ENCODE measurements at regions not wholly inside any gene's neighbourhood (a gene's known extent, or its start where the extent isn't known, plus 50 kb on each side); places are given as distances from the start of the nearest gene placed in this dataset.

DNA sequence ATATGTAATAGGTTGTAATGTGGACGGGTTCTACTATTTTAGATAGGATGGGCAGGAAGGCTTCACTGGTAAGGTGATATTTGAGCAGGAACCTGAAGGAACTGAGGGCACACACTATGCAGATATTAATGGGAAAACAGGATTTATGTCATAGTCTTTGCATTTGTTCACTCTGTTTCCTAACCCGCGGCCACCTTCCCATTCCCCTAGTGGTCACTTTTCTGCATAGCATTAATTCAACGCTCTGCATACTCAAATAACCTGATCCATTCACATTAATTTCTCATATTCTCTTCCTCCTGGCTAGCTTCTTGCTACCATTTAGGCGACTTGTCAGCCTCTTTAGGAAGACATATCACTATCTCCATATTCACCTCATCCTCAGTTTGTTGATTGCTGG, 61.5 kb downstream of the GSPT2 start (continued):
- TF ChIP-seq, protein P1, sequence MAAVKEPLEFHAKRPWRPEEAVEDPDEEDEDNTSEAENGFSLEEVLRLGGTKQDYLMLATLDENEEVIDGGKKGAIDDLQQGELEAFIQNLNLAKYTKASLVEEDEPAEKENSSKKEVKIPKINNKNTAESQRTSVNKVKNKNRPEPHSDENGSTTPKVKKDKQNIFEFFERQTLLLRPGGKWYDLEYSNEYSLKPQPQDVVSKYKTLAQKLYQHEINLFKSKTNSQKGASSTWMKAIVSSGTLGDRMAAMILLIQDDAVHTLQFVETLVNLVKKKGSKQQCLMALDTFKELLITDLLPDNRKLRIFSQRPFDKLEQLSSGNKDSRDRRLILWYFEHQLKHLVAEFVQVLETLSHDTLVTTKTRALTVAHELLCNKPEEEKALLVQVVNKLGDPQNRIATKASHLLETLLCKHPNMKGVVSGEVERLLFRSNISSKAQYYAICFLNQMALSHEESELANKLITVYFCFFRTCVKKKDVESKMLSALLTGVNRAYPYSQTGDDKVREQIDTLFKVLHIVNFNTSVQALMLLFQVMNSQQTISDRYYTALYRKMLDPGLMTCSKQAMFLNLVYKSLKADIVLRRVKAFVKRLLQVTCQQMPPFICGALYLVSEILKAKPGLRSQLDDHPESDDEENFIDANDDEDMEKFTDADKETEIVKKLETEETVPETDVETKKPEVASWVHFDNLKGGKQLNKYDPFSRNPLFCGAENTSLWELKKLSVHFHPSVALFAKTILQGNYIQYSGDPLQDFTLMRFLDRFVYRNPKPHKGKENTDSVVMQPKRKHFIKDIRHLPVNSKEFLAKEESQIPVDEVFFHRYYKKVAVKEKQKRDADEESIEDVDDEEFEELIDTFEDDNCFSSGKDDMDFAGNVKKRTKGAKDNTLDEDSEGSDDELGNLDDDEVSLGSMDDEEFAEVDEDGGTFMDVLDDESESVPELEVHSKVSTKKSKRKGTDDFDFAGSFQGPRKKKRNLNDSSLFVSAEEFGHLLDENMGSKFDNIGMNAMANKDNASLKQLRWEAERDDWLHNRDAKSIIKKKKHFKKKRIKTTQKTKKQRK (IDR thresholded peaks at IDR 0.05; ENCODE audit: low read length), result no peak
- TF ChIP-seq ZNF326 (CRISPR knock-in tag; IDR thresholded peaks at IDR 0.05; ENCODE audit: borderline replicate concordance), result no peak
- TF ChIP-seq ZBTB7B (CRISPR knock-in tag; IDR thresholded peaks at IDR 0.05), result no peak
- no peak for TF ChIP-seq PHF5A (CRISPR knock-in tag; IDR thresholded peaks at IDR 0.05; ENCODE audit: low read depth, unreplicated experiment)
- no peak for TF ChIP-seq NCOA1 (CRISPR knock-in tag; IDR thresholded peaks at IDR 0.05)
- no peak for TF ChIP-seq SP140L (CRISPR knock-in tag; IDR thresholded peaks at IDR 0.05; ENCODE audit: borderline replicate concordance)
- no peak for TF ChIP-seq ZNF567 (CRISPR knock-in tag; IDR thresholded peaks at IDR 0.05; ENCODE audit: borderline replicate concordance)
- no peak for TF ChIP-seq FOXP1 (IDR thresholded peaks at IDR 0.05)
- TF ChIP-seq FOXP1 (CRISPR knock-in tag; IDR thresholded peaks at IDR 0.05), result no peak

DNA sequence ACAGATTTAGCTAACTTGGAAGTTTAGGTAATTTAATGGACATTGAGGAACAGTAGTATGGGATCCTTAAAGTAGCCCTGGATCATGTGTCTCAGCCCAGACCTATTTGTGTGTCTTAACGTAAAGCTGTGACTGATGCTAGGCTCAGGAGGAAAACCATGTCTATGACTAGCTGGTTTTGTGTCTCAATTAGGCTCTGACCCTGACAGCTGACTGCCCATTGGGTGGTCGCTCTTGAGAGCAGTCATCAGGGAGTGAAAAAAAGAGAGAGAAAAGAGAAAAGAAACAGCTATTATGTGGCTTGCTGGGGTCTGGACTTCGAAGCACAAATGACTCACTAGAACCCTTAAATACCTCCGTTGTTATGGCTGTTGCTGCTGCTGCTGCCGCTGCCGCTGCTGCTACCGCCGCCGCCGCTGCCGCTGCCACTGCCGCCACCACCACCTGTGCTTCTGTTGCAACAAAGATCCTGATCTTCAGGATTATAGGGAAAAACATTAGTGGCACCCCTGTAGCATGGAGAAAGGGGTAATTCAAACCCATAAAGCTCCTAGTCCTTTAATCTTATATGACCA, 70.7 kb downstream of the GSPT2 start:
- no peak overlapping the region for H3K9ac ChIP-seq (ENCODE audit: insufficient read depth, low read depth, low read length)
- no peaks in the 10 kb centered on the region for H3K4me1 ChIP-seq (ENCODE audit: insufficient read depth, low read length)
- no peak overlapping the region for H3K4me2 ChIP-seq (ENCODE audit: low read depth, low read length)
- H3K4me3 ChIP-seq (replicated peaks in 1 of 3; ENCODE audit: insufficient read depth in 1 of 3, low read depth in 2 of 3, low read length in 3 of 3), result no peak overlapping the region
- in situ Hi-C loops (cut with HindIII; ENCODE audit: extremely low pct_ligation_motif_present, low pct_unique_long_range_greater_than_20kb) (no loop called here), intact Hi-C loops (cut with micrococcal nuclease; ENCODE audit: unreplicated experiment) (no loop called here)
- no peaks in the 10 kb centered on the region for H3K36me3 ChIP-seq (replicated peaks in 1 of 2; ENCODE audit: control insufficient read depth in 1 of 2, insufficient read depth in 2 of 2, low read length in 2 of 2)
- ATAC-seq (no peak), DNase-seq (ENCODE audit: low spot score) (no peak), FAIRE-seq (no peak)
- H4K20me1 ChIP-seq (ENCODE audit: insufficient read depth, low read length), result no peaks in the 10 kb centered on the region
- WGBS (ENCODE audit: low lambda C conversion rate), result 63% methylated on average over 3 of the region's 12 CpGs
- no peak overlapping the region for H3K27ac ChIP-seq (ENCODE audit: extremely low read length, insufficient read depth, low read length)
- ChIA-PET POLR2A (no interaction called here), CTCF (ENCODE audit: low intra/inter-chr PET ratio, low total read pairs) (no interaction called here)
- H3K79me2 ChIP-seq (ENCODE audit: insufficient read depth, low read length), result no peaks in the 10 kb centered on the region
- H2AFZ ChIP-seq (ENCODE audit: low read length), result no peak overlapping the region
- no peaks in the 10 kb centered on the region for H3K9me3 ChIP-seq (ENCODE audit: low read length)
- BruUV-seq (replicated peaks), result no TSS peak
- no peaks in the 10 kb centered on the region for H3K27me3 ChIP-seq (ENCODE audit: control insufficient read depth in 1 of 2, insufficient read depth in 2 of 2, low read length in 2 of 2)
- no peak for TF ChIP-seq MATR3 (CRISPR knock-in tag; IDR thresholded peaks at IDR 0.05)
- TF ChIP-seq, protein P2, sequence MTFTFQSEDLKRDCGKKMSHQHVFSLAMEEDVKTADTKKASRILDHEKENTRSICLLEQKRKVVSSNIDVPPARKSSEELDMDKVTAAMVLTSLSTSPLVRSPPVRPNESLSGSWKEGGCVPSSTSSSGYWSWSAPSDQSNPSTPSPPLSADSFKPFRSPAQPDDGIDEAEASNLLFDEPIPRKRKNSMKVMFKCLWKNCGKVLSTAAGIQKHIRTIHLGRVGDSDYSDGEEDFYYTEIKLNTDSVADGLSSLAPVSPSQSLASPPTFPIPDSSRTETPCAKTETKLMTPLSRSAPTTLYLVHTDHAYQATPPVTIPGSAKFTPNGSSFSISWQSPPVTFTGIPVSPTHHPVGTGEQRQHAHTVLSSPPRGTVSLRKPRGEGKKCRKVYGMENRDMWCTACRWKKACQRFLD (CRISPR knock-in tag; IDR thresholded peaks at IDR 0.05; ENCODE audit: borderline replicate concordance), result no peak
- no peak for TF ChIP-seq ZNF431 (CRISPR knock-in tag; IDR thresholded peaks at IDR 0.05; ENCODE audit: borderline replicate concordance, low read depth)
- TF ChIP-seq ZNF652 (CRISPR knock-in tag; IDR thresholded peaks at IDR 0.05; ENCODE audit: borderline replicate concordance, low read depth), result no peak
- TF ChIP-seq, protein P3, sequence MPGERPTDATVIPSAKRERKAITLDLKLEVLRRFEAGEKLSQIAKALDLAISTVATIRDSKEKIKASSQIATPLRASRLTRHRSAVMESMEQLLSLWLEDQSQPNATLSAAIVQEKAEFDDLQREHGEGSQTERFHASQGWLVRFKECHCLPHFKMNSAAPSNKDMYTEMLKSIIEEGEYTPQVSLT (CRISPR knock-in tag; IDR thresholded peaks at IDR 0.05; ENCODE audit: borderline replicate concordance, low read depth), result no peak
- TF ChIP-seq, protein P4, sequence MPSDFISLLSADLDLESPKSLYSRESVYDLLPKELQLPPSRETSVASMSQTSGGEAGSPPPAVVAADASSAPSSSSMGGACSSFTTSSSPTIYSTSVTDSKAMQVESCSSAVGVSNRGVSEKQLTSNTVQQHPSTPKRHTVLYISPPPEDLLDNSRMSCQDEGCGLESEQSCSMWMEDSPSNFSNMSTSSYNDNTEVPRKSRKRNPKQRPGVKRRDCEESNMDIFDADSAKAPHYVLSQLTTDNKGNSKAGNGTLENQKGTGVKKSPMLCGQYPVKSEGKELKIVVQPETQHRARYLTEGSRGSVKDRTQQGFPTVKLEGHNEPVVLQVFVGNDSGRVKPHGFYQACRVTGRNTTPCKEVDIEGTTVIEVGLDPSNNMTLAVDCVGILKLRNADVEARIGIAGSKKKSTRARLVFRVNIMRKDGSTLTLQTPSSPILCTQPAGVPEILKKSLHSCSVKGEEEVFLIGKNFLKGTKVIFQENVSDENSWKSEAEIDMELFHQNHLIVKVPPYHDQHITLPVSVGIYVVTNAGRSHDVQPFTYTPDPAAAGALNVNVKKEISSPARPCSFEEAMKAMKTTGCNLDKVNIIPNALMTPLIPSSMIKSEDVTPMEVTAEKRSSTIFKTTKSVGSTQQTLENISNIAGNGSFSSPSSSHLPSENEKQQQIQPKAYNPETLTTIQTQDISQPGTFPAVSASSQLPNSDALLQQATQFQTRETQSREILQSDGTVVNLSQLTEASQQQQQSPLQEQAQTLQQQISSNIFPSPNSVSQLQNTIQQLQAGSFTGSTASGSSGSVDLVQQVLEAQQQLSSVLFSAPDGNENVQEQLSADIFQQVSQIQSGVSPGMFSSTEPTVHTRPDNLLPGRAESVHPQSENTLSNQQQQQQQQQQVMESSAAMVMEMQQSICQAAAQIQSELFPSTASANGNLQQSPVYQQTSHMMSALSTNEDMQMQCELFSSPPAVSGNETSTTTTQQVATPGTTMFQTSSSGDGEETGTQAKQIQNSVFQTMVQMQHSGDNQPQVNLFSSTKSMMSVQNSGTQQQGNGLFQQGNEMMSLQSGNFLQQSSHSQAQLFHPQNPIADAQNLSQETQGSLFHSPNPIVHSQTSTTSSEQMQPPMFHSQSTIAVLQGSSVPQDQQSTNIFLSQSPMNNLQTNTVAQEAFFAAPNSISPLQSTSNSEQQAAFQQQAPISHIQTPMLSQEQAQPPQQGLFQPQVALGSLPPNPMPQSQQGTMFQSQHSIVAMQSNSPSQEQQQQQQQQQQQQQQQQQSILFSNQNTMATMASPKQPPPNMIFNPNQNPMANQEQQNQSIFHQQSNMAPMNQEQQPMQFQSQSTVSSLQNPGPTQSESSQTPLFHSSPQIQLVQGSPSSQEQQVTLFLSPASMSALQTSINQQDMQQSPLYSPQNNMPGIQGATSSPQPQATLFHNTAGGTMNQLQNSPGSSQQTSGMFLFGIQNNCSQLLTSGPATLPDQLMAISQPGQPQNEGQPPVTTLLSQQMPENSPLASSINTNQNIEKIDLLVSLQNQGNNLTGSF (CRISPR knock-in tag; IDR thresholded peaks at IDR 0.05), result no peak
